Ascending aorta (tissue), 2 donors: ENCODE measurements at regions not wholly inside any gene's neighbourhood (a gene's known extent, or its start where the extent isn't known, plus 50 kb on each side); places are given as distances from the start of the nearest gene placed in this dataset.

Source experiments
- DNase-seq, 2 donors: peaks; one replicate each; pipeline ENCODE4 v3.0.0-alpha.2; 2019; ENCODE audit warnings: low spot score in 2 of 2
- H3K27ac ChIP-seq, 2 donors: fragments of 200-600 bp; sonication (generic); one replicate each; pipeline ENCODE4 v1.5.1; 2016 to 2017; ENCODE audit warnings: mild to moderate bottlenecking in 1 of 2
- H3K27me3 ChIP-seq: fragments of 200-600 bp; sonication (generic); one replicate; pipeline ENCODE4 v1.5.1; 2017
- H3K36me3 ChIP-seq, 2 donors: fragments of 200-600 bp; sonication (generic); one replicate each; pipeline ENCODE4 v1.5.1; 2016
- H3K4me1 ChIP-seq, 2 donors: fragments of 200-600 bp; sonication (generic); one replicate each; pipeline ENCODE4 v1.5.1; 2016 to 2017; ENCODE audit warnings: mild to moderate bottlenecking in 1 of 2
- H3K4me3 ChIP-seq, 2 donors: fragments of 200-600 bp; sonication (generic); one replicate each; pipeline ENCODE4 v1.5.1; 2016 to 2017; ENCODE audit warnings: mild to moderate bottlenecking in 1 of 2
- H3K9me3 ChIP-seq, 2 donors: fragments of 200-600 bp; sonication (generic); one replicate each; pipeline ENCODE4 v1.5.1; 2016
- intact Hi-C: fragments of 100-400 bp; cut with DNase I; formaldehyde crosslinking; loops from one replicate; pipeline ENCODE4 v1.15.1; 2023
- TF ChIP-seq, protein P1 (sequence below), 3 experiments: fragments of 200-600 bp in 2 of 3; fragments of 450-650 bp in 1 of 3; sonication (generic) in 2 of 3; IDR thresholded peaks; one replicate each; pipeline ENCODE4 v1.5.1; 2016 to 2019; ENCODE audit warnings: antibody characterized with exemption in 3 of 3, mild to moderate bottlenecking in 1 of 3, moderate library complexity in 1 of 3

- intact Hi-C loops: no loop called here
- Histone ChIP-seq H3K9me3 (no peaks in the 10 kb centered on the region), H3K27ac (no peak overlapping the region), H3K36me3 (no peaks in the 10 kb centered on the region), H3K27me3 (no peaks in the 10 kb centered on the region), H3K4me1 (no peaks in the 10 kb centered on the region), H3K4me3 (no peak overlapping the region)
- no peak for DNase-seq
- TF ChIP-seq, protein P1, sequence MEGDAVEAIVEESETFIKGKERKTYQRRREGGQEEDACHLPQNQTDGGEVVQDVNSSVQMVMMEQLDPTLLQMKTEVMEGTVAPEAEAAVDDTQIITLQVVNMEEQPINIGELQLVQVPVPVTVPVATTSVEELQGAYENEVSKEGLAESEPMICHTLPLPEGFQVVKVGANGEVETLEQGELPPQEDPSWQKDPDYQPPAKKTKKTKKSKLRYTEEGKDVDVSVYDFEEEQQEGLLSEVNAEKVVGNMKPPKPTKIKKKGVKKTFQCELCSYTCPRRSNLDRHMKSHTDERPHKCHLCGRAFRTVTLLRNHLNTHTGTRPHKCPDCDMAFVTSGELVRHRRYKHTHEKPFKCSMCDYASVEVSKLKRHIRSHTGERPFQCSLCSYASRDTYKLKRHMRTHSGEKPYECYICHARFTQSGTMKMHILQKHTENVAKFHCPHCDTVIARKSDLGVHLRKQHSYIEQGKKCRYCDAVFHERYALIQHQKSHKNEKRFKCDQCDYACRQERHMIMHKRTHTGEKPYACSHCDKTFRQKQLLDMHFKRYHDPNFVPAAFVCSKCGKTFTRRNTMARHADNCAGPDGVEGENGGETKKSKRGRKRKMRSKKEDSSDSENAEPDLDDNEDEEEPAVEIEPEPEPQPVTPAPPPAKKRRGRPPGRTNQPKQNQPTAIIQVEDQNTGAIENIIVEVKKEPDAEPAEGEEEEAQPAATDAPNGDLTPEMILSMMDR (IDR thresholded peaks at IDR 0.05): no peak
Measured at GRCh38 chr11:29816359-29816758, 200.5 kb downstream of the KCNA4 start.

DNA sequence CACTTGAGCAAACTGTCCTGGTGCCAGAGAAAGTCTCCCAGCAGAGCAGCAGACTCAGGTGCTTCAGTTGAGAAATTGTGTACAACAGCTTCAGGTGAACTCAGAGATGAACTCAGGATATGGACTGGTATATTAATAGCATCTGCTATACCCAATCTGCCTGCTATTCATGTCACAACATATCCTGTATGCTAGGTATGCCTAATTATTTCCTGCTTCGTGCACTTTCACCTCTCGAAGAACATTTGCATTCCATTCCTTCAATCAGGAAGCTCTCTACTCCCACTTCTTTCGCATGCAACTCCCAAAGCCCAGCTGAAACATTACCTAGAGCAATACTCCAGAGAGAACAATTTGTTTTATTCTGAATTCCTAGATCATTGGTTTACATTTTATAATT, 207.7 kb downstream of the KCNA4 start:
- TF ChIP-seq, protein P1 (IDR thresholded peaks at IDR 0.05): no peak
- H3K27ac ChIP-seq: no peak overlapping the region

GRCh38 chr11:29802522-29802921, 214.3 kb downstream of the KCNA4 start:
- no peaks in the 10 kb centered on the region for H3K27me3 ChIP-seq
- no peak overlapping the region for H3K4me3 ChIP-seq
- no peak for DNase-seq
- intact Hi-C loops: no loop called here
- H3K4me1 ChIP-seq: no peaks in the 10 kb centered on the region
- H3K27ac ChIP-seq: no peak overlapping the region
- TF ChIP-seq, protein P1 (IDR thresholded peaks at IDR 0.05): no peak
- H3K9me3 ChIP-seq: no peaks in the 10 kb centered on the region
- H3K36me3 ChIP-seq: no peaks in the 10 kb centered on the region

More for the DNA sequence above, 207.7 kb downstream of the KCNA4 start:
- intact Hi-C loops: no loop called here
- H3K36me3 ChIP-seq: no peaks in the 10 kb centered on the region
- no peaks in the 10 kb centered on the region for H3K9me3 ChIP-seq
- H3K27me3 ChIP-seq: no peaks in the 10 kb centered on the region
- DNase-seq: no peak
- no peak overlapping the region for H3K4me3 ChIP-seq
- H3K4me1 ChIP-seq: no peaks in the 10 kb centered on the region

DNA sequence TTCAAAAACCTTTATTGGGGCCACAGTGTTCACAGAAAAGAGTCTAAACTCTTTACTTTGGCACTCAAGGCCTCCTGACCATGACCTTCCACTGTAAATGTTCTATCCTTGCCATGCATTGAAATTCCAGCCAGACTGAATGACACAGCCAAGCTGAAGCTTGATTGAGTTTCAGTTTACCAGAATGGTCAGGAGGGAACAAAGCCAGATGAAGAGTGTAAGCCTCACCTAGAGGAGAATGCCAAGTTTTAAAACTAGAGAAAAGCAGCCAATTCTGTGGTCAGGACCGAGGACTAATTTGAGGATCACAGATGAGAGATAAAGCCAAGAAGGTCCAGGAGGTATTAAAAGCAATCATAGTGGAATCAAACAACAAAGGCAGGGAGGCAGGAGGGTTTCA, 215.3 kb downstream of the KCNA4 start:
- no peaks in the 10 kb centered on the region for H3K27me3 ChIP-seq
- DNase-seq: no peak
- no peaks in the 10 kb centered on the region for H3K36me3 ChIP-seq
- no peaks in the 10 kb centered on the region for H3K9me3 ChIP-seq
- no peak overlapping the region for H3K27ac ChIP-seq
- H3K4me1 ChIP-seq: no peaks in the 10 kb centered on the region
- intact Hi-C loops: no loop called here
- TF ChIP-seq, protein P1 (IDR thresholded peaks at IDR 0.05): no peak
- no peak overlapping the region for H3K4me3 ChIP-seq

DNA sequence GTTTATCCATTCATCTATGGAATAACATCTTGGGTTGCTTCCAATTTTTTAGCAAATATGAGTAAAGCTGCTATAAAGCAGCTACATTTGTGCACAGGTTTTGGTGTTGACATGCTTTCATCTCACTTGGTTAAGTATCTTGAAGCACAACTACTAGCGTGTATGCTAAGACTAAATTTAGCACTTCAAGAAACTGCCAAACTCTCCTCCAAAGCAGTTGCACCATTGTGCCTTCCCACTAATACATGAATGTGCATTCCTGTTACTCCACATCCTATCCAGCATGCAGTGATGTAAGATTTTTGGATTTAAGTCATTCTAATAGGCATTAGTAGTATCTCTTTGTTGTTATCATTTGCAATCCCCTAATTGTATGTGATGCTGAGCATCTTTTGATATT, 230.7 kb downstream of the KCNA4 start:
- DNase-seq: no peak
- no peak overlapping the region for H3K4me3 ChIP-seq
- H3K4me1 ChIP-seq: no peaks in the 10 kb centered on the region
- H3K36me3 ChIP-seq: no peaks in the 10 kb centered on the region
- intact Hi-C loops: no loop called here
- H3K27me3 ChIP-seq: no peaks in the 10 kb centered on the region
- H3K27ac ChIP-seq: no peak overlapping the region
- no peaks in the 10 kb centered on the region for H3K9me3 ChIP-seq
- TF ChIP-seq, protein P1 (IDR thresholded peaks at IDR 0.05): no peak

GRCh38 chr11:29783506-29783905, 233.3 kb downstream of the KCNA4 start:
- Histone ChIP-seq H3K4me3 (no peak overlapping the region), H3K27ac (no peak overlapping the region), H3K4me1 (no peaks in the 10 kb centered on the region), H3K36me3 (no peaks in the 10 kb centered on the region), H3K27me3 (no peaks in the 10 kb centered on the region), H3K9me3 (no peaks in the 10 kb centered on the region)
- no peak for DNase-seq
- intact Hi-C loops: no loop called here
- TF ChIP-seq, protein P1 (IDR thresholded peaks at IDR 0.05): no peak
